ENCODE measurements at regions not wholly inside any gene's neighbourhood (a gene's known extent, or its start where the extent isn't known, plus 50 kb on each side); places are given as distances from the start of the nearest gene placed in this dataset.

GRCh38 chr14:97329701-97330100 lies 532.5 kb downstream of the VRK1 start:
- TF ChIP-seq CTCF (IDR thresholded peaks at IDR 0.05; ENCODE audit: insufficient read depth, low read depth, low read length) (no peak), EZH2 (IDR thresholded peaks at IDR 0.05; ENCODE audit: insufficient read depth, low read length) (no peak)

Measured in astrocyte (in vitro differentiated cells and primary cell).